Ascending aorta (tissue), 2 donors: ENCODE measurements at regions not wholly inside any gene's neighbourhood (a gene's known extent, or its start where the extent isn't known, plus 50 kb on each side); places are given as distances from the start of the nearest gene placed in this dataset.

Source experiments
- DNase-seq, 2 donors: peaks; one replicate each; pipeline ENCODE4 v3.0.0-alpha.2; 2019; ENCODE audit warnings: low spot score in 2 of 2
- H3K27ac ChIP-seq, 2 donors: fragments of 200-600 bp; sonication (generic); one replicate each; pipeline ENCODE4 v1.5.1; 2016 to 2017; ENCODE audit warnings: mild to moderate bottlenecking in 1 of 2
- H3K27me3 ChIP-seq: fragments of 200-600 bp; sonication (generic); one replicate; pipeline ENCODE4 v1.5.1; 2017
- H3K36me3 ChIP-seq, 2 donors: fragments of 200-600 bp; sonication (generic); one replicate each; pipeline ENCODE4 v1.5.1; 2016
- H3K4me1 ChIP-seq, 2 donors: fragments of 200-600 bp; sonication (generic); one replicate each; pipeline ENCODE4 v1.5.1; 2016 to 2017; ENCODE audit warnings: mild to moderate bottlenecking in 1 of 2
- H3K4me3 ChIP-seq, 2 donors: fragments of 200-600 bp; sonication (generic); one replicate each; pipeline ENCODE4 v1.5.1; 2016 to 2017; ENCODE audit warnings: mild to moderate bottlenecking in 1 of 2
- H3K9me3 ChIP-seq, 2 donors: fragments of 200-600 bp; sonication (generic); one replicate each; pipeline ENCODE4 v1.5.1; 2016
- intact Hi-C: fragments of 100-400 bp; cut with DNase I; formaldehyde crosslinking; loops from one replicate; pipeline ENCODE4 v1.15.1; 2023
- TF ChIP-seq, protein P1 (sequence below), 3 experiments: fragments of 200-600 bp in 2 of 3; fragments of 450-650 bp in 1 of 3; sonication (generic) in 2 of 3; IDR thresholded peaks; one replicate each; pipeline ENCODE4 v1.5.1; 2016 to 2019; ENCODE audit warnings: antibody characterized with exemption in 3 of 3, mild to moderate bottlenecking in 1 of 3, moderate library complexity in 1 of 3

- Histone ChIP-seq H3K36me3 (no peaks in the 10 kb centered on the region), H3K27ac (peak overlapping the region in 1 of 2 donors; percentile 70), H3K4me1 (no peaks in the 10 kb centered on the region), H3K4me3 (no peak overlapping the region), H3K9me3 (no peaks in the 10 kb centered on the region), H3K27me3 (no peaks in the 10 kb centered on the region)
- intact Hi-C loops = no loop called here
- no peak for DNase-seq
- TF ChIP-seq, protein P1, sequence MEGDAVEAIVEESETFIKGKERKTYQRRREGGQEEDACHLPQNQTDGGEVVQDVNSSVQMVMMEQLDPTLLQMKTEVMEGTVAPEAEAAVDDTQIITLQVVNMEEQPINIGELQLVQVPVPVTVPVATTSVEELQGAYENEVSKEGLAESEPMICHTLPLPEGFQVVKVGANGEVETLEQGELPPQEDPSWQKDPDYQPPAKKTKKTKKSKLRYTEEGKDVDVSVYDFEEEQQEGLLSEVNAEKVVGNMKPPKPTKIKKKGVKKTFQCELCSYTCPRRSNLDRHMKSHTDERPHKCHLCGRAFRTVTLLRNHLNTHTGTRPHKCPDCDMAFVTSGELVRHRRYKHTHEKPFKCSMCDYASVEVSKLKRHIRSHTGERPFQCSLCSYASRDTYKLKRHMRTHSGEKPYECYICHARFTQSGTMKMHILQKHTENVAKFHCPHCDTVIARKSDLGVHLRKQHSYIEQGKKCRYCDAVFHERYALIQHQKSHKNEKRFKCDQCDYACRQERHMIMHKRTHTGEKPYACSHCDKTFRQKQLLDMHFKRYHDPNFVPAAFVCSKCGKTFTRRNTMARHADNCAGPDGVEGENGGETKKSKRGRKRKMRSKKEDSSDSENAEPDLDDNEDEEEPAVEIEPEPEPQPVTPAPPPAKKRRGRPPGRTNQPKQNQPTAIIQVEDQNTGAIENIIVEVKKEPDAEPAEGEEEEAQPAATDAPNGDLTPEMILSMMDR (IDR thresholded peaks at IDR 0.05) = no peak
These were observed 211.9 kb upstream of the IRX4 start for GRCh38 chr5:2094616-2094995.

GRCh38 chr5:2093859-2094615 is 211.3 kb upstream of the IRX4 start:
- Histone ChIP-seq H3K27ac (peak overlapping the region in 1 of 2 donors; percentile 70), H3K4me3 (no peak overlapping the region), H3K9me3 (no peaks in the 10 kb centered on the region), H3K36me3 (no peaks in the 10 kb centered on the region), H3K27me3 (no peaks in the 10 kb centered on the region), H3K4me1 (no peaks in the 10 kb centered on the region)
- intact Hi-C loops = no loop called here
- TF ChIP-seq, protein P1 (IDR thresholded peaks at IDR 0.05) = no peak
- peak in 1 of 2 donors; percentile 67 for DNase-seq

GRCh38 chr5:2091921-2092320 is 209.2 kb upstream of the IRX4 start:
- H3K36me3 ChIP-seq = no peaks in the 10 kb centered on the region
- H3K27ac ChIP-seq = no peak overlapping the region
- H3K27me3 ChIP-seq = no peaks in the 10 kb centered on the region
- H3K9me3 ChIP-seq = no peaks in the 10 kb centered on the region
- H3K4me3 ChIP-seq = no peak overlapping the region
- no peaks in the 10 kb centered on the region for H3K4me1 ChIP-seq
- intact Hi-C loops = no loop called here
- no peak for DNase-seq
- TF ChIP-seq, protein P1 (IDR thresholded peaks at IDR 0.05) = no peak

DNA sequence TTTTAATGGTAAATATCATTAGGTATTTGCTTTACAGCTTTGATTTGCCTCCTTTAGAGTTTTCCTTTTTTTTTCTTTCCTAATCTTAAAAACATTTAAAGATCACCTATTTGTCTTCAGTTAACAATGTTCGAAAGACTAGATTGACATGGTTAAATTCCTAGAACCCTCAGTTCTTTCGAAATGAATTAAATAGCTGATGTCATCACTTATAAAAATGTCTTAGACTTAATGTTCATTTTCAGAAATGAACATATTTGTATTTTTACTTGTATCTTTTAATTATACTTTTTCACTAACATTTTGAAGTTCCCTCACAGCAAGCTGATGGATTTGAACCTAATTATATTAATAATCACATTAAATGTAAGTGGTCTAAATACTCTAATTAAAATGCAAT is 205.3 kb upstream of the IRX4 start:
- H3K27ac ChIP-seq = no peak overlapping the region
- TF ChIP-seq, protein P1 (IDR thresholded peaks at IDR 0.05) = no peak
- intact Hi-C loops = no loop called here
- no peaks in the 10 kb centered on the region for H3K27me3 ChIP-seq
- H3K4me3 ChIP-seq = no peak overlapping the region
- no peaks in the 10 kb centered on the region for H3K4me1 ChIP-seq
- no peak for DNase-seq
- H3K9me3 ChIP-seq = no peaks in the 10 kb centered on the region
- H3K36me3 ChIP-seq = no peaks in the 10 kb centered on the region

- TF ChIP-seq, protein P1 (IDR thresholded peaks at IDR 0.05) = no peak
- no peak for DNase-seq
- Histone ChIP-seq H3K36me3 (no peaks in the 10 kb centered on the region), H3K4me3 (no peak overlapping the region), H3K27ac (no peak overlapping the region), H3K27me3 (no peaks in the 10 kb centered on the region), H3K4me1 (no peaks in the 10 kb centered on the region), H3K9me3 (no peaks in the 10 kb centered on the region)
- intact Hi-C loops = no loop called here
These were observed 192.6 kb upstream of the IRX4 start for GRCh38 chr5:2075365-2075764.
